Panc1 (cell line): ENCODE measurements at regions not wholly inside any gene's neighbourhood (a gene's known extent, or its start where the extent isn't known, plus 50 kb on each side); places are given as distances from the start of the nearest gene placed in this dataset.

Source experiments
- POLR2AphosphoS5 ChIP-seq: IDR thresholded peaks from 2 replicates; pipeline ENCODE4 v1.6.1; 2012; ENCODE audit warnings: mild to moderate bottlenecking, low read depth, low read length, moderate library complexity
- TF ChIP-seq, protein P1 (sequence below): fragments of 450-650 bp; IDR thresholded peaks from 2 replicates; pipeline ENCODE4 v1.5.1; 2017; ENCODE audit warnings: mild to moderate bottlenecking

DNA sequence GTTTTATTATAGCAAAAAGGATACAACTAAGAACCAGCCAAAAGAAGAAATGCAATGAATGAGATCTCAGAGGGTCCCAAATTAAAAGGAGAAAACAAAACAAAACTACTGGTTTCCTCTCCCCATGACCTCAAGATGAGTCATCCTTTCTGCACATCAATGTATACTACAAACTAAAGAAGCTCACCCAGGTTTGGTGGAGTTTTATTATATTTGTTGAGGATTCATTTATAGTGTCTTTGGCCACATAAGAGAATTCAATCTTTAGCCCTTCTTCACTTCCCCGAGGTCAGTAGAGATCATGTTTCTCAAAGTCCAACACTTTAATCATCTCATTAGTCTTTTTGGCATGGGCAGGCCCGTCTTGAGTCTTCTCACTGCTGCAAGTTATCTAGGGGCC is 210.6 kb downstream of the SLC6A15 start:
- TF ChIP-seq POLR2AphosphoS5 = no peak
- TF ChIP-seq, protein P1, sequence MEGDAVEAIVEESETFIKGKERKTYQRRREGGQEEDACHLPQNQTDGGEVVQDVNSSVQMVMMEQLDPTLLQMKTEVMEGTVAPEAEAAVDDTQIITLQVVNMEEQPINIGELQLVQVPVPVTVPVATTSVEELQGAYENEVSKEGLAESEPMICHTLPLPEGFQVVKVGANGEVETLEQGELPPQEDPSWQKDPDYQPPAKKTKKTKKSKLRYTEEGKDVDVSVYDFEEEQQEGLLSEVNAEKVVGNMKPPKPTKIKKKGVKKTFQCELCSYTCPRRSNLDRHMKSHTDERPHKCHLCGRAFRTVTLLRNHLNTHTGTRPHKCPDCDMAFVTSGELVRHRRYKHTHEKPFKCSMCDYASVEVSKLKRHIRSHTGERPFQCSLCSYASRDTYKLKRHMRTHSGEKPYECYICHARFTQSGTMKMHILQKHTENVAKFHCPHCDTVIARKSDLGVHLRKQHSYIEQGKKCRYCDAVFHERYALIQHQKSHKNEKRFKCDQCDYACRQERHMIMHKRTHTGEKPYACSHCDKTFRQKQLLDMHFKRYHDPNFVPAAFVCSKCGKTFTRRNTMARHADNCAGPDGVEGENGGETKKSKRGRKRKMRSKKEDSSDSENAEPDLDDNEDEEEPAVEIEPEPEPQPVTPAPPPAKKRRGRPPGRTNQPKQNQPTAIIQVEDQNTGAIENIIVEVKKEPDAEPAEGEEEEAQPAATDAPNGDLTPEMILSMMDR = no peak
